ENCODE measurements at regions not wholly inside any gene's neighbourhood (a gene's known extent, or its start where the extent isn't known, plus 50 kb on each side); places are given as distances from the start of the nearest gene placed in this dataset.

DNA sequence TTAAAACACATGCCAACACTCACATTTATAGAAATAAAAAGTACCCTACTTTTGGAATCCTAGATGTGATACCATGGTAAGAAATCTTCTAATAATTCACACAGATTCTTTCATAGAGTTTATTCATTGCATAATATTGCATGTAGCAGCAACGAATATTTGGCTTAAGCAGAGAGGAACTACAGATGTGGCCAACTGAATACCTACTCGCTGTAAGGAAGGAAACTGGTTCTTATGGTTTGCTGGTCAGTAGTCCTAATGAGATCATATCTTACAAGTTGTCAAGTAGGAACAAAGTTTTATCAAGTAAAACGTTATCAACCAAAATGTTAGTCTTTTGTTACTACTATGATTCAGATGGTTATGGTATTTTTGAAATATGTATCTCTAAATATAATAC, 996.1 kb downstream of the PDHA2 start:
- DNase-seq = no peak

DNA sequence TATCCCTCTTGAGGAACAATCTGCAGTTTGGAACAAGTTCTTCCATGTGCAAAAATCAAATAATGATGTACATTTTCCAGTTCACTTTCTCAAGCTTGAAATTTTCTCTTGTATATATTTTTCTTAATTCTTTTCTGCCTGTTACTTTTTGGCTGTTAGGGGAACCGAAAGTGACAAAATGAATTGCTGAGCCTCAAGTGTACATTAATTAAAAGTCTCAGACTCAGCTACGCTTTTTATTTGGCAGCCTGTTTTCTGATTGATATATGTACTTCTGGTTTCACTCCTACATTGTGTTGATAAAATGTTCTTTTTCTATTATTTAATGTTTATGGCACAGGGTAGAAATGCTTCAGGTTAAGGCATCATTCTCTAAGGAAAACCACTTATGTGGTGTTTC, 999.5 kb downstream of the PDHA2 start:
- DNase-seq = no peak

DNA sequence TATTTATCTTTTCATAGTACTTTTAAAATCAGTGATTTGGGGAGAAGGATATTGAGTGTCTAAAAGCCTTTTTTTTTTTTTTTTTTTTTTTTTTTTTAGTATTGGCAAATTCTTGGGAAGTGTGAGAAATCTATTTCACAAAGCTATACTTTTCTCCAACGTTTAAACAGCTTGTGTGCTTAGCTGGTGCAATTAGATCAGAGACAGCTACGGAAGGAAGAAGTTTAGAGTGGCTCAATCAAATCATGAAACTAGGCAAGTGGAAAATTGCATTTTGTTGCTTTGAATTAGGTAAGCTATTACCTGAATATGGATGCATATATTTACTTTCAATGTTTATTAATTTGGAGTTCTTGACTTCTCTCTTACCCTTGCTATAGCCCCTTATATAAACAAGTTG, 1001.9 kb downstream of the PDHA2 start:
- DNase-seq = no peak

DNA sequence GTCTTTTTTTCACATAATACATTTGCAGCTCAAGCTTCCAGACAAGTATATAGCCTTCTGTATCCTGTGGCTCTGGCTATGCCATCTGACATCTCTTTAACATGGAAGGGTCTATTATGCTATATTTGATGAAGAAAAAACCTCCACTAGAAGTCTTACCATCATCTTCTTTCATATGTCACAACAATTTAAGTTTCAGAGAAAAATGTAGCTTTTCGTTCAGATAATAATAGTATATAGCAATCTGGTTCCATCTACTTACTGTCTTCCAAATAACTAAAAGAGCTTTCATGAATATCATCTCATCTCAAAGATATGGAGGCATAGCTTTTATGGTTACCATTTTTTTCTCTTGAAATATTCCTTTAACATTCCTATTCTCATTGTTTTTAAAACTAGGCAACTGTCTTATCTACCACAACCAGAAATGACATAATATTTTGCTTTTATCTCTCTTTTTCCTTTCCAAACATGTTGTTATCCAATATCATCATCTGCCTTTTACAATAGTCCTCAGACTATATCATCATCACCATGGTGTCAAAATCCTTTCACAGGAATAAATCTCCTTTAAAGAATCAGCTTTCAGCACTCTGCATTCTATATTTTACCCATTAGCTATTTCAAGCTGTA, 1005.1 kb downstream of the PDHA2 start:
- DNase-seq = no peak

DNA sequence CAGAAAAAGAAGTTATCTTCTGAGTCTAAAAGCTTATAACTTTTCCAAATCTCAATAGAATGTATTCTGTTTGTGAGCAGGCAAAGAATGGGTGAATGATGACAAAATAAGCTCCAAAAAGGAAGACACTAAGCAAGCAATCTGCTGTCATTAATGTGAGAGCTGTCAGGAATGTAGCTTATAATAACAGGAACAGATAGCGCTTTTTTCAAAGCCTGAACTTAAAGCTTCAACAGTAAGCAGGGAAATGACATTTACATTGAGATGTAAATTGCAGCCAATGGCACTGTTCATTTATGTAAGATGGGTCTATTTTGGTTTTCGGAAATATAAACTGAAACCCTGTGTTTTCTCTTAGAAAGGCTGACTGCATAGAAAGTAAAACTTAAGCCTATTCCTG, 1005.9 kb downstream of the PDHA2 start:
- DNase-seq = no peak

DNA sequence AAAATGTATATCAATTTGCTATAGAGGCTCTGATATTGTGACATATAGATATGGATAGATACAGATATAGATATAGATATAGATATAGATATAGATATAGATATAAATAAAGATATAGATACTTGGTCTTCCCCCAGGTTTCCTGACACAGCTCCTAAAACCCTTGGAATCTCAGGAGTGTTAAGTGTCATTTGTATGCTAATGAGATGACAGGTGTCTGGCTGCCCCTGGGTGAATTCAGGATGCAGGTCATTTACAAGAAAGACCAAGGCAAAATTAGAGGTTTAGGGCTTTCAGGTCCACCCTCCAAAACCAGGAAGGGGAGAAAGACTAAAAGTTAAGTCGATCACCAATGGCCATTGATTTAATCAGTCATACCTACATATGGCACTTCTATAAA, 1034.8 kb downstream of the PDHA2 start:
- DNase-seq = no peak

DNA sequence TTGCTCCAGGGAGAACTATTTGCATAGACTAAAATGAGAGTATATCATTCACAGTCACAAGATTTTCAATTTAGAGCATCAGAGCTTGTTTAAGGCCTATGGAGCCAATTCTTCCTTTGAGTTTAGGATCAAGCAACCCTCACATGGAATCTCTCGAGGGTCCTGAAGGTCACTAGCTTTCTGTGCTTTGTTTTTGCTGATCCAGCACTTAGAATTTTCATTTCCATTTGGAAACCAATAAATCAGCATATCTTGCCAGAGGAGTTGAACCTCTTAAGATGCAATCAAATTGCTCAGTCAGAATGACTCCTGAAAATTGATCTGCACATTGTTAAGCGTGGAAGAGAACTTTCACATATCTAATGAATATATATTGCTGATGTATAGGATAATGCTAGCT, 1039.6 kb downstream of the PDHA2 start:
- DNase-seq = no peak

DNA sequence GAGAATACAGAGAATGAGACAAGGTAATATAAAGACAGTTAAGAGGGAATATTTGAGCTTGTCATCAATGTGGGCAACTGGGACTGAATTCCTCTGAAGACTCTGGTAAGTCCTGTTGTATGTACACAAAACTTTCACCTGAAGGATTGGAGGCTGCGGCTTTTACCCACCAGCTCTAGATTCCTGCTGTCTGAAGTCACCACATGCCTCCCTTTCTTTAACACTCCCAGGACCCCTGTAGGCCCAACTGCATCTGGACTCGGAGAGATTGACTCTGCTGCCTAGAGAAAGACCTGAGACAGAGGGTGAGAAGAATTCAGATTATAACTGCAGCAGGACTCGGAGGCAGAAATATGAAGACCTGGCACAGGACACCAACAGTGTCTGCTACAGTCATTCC, 1048.0 kb downstream of the PDHA2 start:
- DNase-seq = no peak

DNA sequence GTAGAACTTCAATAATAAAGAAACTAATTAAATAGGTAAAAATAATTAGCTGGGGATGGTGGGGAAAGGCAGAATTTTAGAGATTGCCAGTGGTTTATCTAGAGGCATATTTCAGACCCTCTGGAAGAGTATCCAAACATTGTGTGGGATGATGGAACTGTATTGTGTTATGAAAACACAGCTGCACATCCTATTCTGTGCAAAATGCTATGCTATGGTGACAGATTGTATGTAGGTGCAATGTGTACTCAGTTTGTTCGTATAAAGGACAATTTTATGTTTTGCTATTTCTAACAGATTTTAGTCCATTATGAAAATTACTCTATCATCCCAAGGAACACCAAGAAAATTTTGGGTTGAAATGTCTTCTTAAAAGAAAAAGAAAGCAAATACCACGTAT, 1054.7 kb downstream of the PDHA2 start:
- no peak for DNase-seq

DNA sequence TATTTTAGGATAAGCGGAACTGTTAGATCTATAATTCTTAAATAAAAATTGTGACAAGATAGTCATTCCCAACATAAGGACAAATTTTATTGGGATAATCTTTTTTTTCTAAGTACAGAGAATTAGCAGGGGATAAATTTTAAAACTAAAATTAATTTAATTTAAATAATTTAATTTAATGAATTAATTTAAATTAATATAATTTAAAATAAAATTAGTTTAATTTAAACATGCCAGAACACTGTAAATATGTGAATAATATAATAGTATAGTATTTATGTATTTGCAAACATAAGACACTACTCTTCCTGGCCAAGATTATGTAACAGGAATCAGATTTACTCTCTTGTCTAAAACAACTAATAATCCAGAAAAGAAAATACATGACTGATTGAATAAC, 1055.9 kb downstream of the PDHA2 start:
- DNase-seq = no peak

DNA sequence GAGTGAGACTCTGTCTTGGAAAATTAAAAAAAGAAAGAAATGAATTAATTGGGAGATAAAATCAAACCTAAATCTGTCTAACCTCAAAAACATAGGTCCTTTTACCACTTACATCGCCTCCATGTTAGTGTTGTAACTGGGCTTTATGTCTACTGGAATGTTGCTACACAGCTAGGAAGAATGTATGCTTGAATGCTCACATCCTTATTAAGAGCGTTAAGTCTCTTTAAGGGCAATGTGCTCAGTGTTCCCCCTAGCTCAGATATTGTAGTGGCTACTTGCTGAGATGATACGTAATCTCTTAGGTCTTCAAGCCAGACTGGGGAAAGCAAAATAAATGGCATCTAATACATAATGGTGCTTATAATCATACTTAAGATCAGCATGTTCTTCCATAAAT, 1072.8 kb downstream of the PDHA2 start:
- DNase-seq = no peak

DNA sequence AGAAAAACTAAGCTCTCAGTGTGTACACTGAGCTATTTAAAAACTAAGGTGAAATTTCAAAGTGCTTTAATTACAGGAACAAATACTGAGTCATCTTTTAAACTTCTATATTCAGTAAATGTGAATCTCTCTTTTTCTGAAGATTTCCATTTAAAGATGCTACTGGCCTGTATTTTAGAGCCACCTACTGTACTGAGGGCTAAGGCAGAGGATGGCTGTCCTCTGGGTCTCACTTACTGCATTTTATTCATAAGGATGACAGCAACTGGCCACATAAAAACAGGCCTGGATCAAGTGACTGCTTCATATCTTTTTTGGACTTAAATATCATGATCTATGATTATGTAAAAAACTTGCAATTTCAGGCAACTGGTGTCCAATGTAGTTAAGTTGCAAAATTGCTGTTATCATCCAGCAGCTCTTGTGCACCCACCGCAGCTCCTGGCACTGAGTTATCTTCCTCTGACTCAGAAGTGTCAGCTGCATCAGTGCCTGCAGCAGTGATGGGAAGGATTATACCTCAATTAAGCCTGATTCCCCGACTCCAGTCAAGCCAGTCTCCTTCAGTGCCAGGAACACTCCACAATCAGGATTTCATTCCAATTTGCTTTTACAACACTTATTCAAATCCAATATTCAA, 1073.7 kb downstream of the PDHA2 start:
- no peak for DNase-seq

DNA sequence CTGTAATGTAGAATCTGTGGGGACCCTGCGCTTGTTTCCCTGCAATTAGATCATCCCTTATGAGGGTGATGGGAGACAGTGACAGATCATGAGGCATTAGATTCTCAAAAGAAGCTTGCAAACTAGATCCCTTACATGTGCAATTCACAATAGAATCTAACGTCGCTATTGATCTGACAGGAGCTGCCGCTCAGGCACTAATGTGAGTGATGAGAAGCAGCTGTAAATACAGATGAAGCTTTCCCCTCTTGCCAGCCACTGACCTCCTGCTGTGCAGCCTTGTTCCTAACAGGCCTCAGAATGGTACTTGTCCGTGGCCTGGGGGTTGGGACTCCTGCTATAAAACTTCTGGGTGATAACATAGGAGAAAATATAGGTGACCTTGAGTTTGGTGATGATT, 1076.8 kb downstream of the PDHA2 start:
- no peak for DNase-seq

DNA sequence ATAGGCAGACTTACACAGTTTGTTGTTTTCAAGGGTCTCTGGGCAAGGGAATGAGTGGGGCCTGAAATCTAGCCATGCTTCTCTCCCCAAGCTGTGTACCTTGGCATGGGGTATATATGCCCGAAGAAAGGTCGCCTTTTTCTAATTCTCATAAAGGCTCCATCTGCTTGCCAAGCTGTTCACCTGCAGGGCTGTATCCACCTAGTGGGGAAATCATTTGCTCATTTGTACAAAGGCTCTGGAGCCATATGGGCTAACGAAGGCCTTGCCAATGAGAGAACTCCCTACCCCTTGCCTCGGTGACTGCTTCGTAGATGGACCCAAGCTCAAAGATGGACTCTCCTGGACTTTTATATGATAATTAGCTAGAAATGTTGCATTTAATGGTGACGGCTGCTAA, 1097.0 kb downstream of the PDHA2 start:
- DNase-seq = no peak

DNA sequence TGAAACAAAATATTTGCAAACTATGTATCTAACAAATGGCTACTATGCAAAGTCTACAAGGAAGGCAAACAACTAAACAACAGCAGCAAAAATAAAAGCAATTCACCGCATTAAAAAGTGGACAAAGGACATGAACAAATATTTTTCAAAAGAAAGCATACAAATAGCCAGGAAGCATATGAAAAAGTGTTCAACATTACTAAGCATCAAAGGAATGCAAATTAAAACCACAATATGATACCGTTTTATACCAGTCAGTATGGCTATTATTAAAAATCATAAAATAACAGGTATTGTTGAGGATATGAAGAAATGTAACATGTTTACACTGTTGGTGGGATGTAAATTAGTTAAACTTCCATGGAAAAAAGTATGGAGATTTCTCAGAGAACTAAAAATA, 1106.7 kb downstream of the PDHA2 start:
- no peak for DNase-seq

DNA sequence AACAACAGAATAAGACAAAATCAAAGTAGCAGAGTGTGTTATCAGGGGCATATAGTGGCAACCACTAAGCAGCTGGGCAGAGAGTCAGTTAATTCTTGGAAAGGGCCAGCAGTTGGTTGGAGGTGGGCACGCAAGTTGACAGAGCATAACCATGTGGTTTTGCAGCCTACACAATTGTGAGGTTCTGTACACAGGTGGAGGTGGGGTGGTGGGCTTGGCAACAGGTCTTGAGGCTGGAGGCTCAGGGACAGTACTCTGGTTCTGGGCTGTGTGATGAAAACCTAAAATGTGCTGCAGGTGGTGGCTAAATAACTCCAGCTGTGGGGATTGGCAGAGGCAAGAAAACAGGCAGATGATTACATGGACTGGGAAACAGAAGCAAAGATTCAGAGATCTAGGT, 1112.7 kb downstream of the PDHA2 start:
- no peak for DNase-seq

DNA sequence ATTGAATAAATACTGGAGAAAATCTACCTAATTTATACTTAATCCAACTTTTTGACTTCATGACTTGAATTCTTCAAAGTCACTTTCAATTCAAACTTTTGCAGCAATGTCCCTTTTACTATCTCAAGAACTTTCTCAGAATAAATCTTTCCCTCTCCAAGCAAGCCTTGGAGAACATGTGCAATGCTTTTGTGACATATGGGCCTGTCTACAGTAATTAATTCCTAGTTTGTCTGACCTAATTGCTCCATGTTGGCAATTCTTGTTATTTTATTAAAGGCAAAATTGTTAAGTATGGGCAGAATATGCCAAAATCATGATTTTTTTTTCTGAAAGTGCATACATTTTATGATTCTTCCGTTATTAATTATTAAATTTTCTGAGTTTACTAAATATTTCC, 1115.3 kb downstream of the PDHA2 start:
- no peak for DNase-seq

DNA sequence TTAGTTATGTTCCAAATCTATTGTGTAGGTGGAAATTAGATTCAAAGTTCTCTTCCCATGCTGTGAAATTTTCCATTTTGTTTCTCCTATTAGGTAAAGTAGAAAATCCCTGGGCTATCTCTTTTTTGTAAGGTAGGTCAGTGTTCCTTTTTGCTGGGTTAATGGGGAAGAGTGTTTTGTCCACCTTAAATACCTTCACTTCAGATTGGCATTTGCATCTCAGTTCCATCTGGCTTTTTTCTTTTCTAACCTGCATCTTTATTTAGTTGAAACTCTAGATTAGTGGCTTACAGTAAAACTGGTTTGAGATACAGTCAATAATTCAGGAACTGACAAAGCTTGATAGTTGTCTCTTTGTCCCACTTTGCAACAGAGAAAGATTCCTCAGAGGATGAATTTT, 1115.8 kb downstream of the PDHA2 start:
- no peak for DNase-seq

DNA sequence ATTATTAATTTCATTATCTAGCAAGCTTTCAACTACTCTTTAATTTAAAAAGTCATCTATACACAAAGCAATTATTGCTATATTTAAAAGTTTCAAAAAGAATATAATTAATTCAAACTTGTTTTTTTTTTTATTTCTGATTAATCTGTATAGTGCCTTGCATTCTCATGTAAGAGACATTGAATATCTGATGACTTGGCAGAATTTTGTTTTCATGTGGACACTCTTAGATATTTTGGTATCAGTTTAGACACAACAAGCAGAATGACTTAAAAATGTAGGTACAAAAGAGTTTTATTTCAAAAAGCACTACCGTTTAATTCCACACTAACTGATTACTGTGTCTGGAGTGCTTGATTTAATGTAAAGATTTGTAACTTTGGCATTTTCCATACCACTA, 1129.6 kb downstream of the PDHA2 start:
- DNase-seq = no peak

DNA sequence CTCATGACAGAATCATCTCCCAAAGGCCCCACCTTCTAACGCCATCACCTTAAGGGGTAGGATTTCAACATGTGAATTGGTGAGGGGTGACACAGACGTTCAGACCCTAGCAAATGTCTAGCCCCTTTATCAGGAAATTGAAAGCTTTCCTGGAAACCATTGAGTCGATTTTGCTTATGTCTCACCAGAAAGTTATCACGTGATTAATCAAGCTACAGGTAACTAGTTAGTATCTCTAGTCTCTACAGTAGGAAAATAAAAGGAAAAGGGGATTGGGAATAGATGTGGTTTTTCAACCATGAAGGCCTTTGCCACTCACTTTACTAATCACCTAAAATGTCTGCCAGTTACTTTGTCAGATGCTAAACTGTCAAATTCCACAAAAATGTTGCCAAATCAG, 1133.0 kb downstream of the PDHA2 start:
- DNase-seq = no peak

DNA sequence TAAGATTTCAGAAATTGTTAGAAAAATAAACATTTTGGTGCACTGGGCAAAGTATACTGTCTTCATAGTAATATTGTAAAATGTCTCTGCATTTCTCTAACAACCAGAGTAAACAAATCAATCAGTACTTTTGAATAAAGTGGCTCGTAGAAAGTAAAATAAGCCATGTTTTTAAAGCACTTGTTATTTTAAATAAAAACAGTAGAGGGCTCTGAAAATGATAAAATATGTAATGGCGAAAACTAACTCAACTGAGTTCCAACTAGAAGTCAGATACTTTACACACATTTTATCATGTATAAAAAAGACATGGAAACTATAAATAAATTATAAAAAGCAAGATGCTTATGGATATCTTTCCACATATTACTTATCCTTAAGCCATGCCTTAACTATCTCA, 1134.4 kb downstream of the PDHA2 start:
- no peak for DNase-seq

DNA sequence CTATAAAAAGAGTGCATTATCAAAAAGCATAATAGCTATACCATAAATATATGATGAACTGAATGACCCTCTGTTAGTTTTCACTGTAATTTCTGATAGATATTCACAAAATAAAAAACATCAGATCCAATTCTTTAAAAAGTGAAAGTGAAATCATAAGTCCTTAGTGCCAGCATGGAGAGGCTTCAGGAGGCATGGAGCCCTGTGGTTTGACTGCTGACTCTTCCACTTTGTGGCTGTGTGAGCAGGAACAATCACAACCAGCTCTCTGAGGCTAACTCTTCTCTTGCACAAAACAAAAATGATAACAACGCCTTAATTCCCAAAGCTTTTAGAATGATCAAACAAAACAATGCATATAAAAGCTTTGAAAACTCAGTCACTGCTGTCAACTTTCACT, 1143.9 kb downstream of the PDHA2 start:
- no peak for DNase-seq

DNA sequence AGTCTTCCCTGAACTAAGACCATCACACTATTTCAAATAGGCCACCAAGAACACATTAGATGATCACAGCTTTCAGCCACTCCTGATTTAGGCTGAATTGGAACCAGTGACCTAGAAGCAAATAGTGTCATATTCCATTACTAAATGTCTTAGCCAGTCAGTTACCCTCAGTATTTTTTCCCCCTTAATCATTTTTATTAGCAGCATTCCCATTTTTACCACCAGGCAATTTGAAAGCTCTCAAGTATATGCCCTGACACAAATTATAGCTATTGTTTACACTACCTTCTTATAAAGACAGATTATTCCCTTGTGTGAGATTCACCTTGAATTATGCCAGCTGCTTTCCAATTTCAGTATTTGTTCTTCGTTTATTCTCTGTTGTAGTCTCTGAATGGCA, 1146.9 kb downstream of the PDHA2 start:
- DNase-seq = no peak

DNA sequence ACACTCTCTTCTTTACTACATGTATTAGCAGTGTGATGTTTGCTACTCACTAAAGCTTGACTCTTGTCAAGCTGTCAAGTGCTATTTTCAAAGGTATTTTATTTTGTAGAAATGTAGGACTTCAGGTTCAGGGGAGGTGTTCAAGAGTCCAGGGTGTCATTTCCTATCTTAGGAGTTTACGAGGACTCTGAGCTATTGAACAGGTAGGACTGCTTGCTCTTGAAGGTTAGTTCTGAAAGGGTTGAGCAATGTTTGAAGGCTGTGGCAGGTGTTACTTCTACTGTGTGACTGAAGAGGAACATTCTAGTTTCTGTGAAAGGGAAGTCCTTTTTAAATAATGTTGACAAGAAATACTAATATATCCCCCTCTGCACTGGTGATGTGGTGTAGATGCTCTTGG, 1151.2 kb downstream of the PDHA2 start:
- no peak for DNase-seq

DNA sequence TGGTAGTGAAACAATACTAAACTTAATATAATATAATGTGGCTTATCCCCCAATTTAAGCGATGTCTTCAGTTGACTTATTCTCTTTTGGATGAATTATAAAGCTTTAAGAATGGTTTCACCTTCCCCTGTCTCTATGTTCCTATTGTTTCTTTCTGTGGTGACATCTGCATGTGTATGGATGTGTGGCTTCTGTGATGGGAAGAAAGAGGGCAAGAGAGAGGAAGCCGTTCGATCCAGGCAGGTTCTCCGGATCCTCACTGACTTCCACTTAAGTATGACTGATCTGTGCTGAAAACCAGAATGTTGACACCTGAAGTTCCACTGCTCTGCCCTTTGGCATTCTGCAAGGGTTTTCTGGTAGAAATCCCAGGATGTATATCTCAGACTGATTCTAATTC, 1150.8 kb downstream of the STPG2 start:
- no peak for DNase-seq

Measured in fibroblast of skin of abdomen (primary cell).